Activated naive CD8-positive, alpha-beta T cell treated with anti-CD3 and anti-CD28 coated beads, Interleukin-2, amount 10 ng/mL, durations not matched to agents 7 days and 5 days (primary cell): ENCODE measurements at regions not wholly inside any gene's neighbourhood (a gene's known extent, or its start where the extent isn't known, plus 50 kb on each side); places are given as distances from the start of the nearest gene placed in this dataset.

Source experiments
- ATAC-seq: fragments of 150-1000 bp; cut with Tn5 transposase; one replicate; pipeline ENCODE4 v1.10.0; 2021; ENCODE audit warnings: low read depth, moderate library complexity
- POLR2A ChIA-PET: fragments of 350-600 bp; sonication (Branson Sonifier 250); formaldehyde crosslinking; loops from one replicate; lab custom pipeline; 2021; ENCODE audit warnings: antibody characterized with exemption; lab: Charles Lee
- DNase-seq: peaks from one replicate; pipeline ENCODE4 v3.0.0; 2021
- H3K27ac Mint-ChIP-seq: one replicate; pipeline ENCODE4 v1.8.0; 2022; ENCODE audit warnings: mild to moderate bottlenecking, mixed read lengths
- H3K27me3 Mint-ChIP-seq: one replicate; pipeline ENCODE4 v1.8.0; 2022; ENCODE audit warnings: mild to moderate bottlenecking, moderate library complexity, mixed read lengths
- H3K36me3 Mint-ChIP-seq: one replicate; pipeline ENCODE4 v1.8.0; 2021; ENCODE audit warnings: mild to moderate bottlenecking, mixed read lengths
- H3K4me1 Mint-ChIP-seq: one replicate; pipeline ENCODE4 v1.8.0; 2021; ENCODE audit warnings: mixed read lengths
- H3K4me3 Mint-ChIP-seq: one replicate; pipeline ENCODE4 v1.8.0; 2022; ENCODE audit warnings: mild to moderate bottlenecking, moderate library complexity, mixed read lengths
- H3K9me3 Mint-ChIP-seq: one replicate; pipeline ENCODE4 v1.8.0; 2021; ENCODE audit warnings: mixed read lengths

DNA sequence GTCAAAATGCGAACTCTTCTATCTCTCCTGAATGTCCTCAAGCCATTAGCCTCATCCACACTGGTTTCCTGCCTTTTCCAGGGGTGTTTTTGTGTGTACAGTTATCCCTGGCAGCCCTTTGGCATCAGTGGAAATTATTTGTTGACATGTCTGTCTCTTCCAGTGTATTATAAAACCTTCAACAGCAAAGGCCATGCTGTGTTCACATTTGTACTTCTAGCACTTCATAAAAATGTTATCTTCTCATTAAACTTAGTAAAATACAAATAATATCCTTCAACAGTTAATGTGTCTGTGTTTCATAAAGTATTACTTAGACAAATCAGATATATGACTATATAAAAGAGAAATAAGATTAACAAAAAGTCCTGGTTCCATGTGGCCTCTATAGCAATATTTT is 359.5 kb upstream of the ARGLU1 start:
- Mint-ChIP-seq H3K4me3 (no peak overlapping the region), H3K27ac (no peak overlapping the region), H3K36me3 (no peaks in the 10 kb centered on the region), H3K9me3 (no peaks in the 10 kb centered on the region), H3K4me1 (no peaks in the 10 kb centered on the region), H3K27me3 (no peaks in the 10 kb centered on the region)
- POLR2A ChIA-PET, result no interaction called here
- ATAC-seq (no peak), DNase-seq (no peak)

DNA sequence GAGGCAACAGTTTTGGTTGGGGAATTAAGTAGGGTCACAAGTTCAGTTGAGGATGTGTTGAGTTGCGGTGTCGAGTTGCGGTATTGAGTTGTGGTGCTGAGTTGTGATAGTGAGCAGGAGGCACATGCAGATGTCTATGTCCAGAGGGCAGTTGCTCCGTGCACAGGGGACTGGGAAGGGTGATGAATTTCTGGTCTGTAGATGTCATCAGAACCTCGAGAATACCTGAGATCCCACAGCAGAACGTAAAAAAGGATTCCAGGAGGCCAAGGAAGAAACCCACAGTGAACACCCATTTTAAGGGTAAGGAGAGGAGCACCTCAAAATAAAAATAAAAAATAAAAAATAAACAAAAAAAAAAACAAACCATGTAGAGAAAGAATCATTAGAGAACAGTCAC is 354.4 kb upstream of the ARGLU1 start:
- ATAC-seq, result no peak
- POLR2A ChIA-PET, result no interaction called here
- no peak overlapping the region for H3K27ac Mint-ChIP-seq
- no peaks in the 10 kb centered on the region for H3K9me3 Mint-ChIP-seq
- no peak for DNase-seq
- H3K4me1 Mint-ChIP-seq, result peaks cover 4% of the 10 kb centered on the region
- peaks cover 15% of the 10 kb centered on the region for H3K27me3 Mint-ChIP-seq
- no peaks in the 10 kb centered on the region for H3K36me3 Mint-ChIP-seq
- H3K4me3 Mint-ChIP-seq, result no peak overlapping the region

DNA sequence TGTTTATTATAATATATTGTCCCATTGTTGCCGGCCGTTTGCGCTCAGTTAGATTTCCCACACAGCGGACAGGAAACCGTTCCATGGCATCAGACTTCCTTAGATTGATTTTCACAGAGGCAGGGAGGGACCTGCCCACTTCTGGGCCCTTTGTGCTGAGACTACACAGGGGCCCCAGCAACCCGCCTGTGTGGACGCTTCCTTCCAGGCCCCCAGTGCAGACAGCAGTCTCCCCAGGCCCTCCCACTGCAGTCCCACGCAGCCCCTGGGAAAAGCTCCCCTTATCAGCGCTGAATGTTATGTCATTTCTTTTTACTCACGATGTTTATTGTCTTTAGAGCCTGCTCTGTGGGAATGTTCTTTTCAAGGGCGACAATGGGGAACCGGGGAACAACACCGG is 351.7 kb upstream of the ARGLU1 start:
- Mint-ChIP-seq H3K36me3 (no peaks in the 10 kb centered on the region), H3K9me3 (no peaks in the 10 kb centered on the region), H3K4me1 (peaks cover 4% of the 10 kb centered on the region), H3K27ac (no peak overlapping the region), H3K27me3 (peaks cover 23% of the 10 kb centered on the region), H3K4me3 (no peak overlapping the region)
- POLR2A ChIA-PET, result no interaction called here
- ATAC-seq, result no peak
- DNase-seq, result no peak

DNA sequence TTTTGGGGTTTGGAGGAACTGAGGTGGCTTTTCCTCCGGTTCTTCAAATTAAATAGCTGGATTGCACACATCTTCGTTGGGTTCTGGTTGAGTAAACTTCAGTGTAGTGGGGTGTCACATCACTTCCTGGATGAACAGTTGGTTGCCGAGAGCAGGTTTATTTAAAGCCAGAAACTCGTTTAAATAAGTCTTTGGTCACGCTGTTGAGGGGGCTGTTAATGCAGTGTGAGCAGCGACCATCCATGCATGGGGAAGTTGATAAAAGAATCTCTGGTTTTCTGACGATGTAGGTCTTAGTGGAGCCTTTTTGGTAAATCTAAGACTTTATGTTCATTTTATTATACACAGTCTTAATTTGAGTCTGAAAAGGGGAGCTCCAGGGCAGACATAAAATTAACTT is 351.2 kb upstream of the ARGLU1 start:
- Mint-ChIP-seq H3K9me3 (no peaks in the 10 kb centered on the region), H3K27ac (no peak overlapping the region), H3K36me3 (no peaks in the 10 kb centered on the region), H3K4me1 (peaks cover 4% of the 10 kb centered on the region), H3K27me3 (peaks cover 25% of the 10 kb centered on the region), H3K4me3 (no peak overlapping the region)
- ATAC-seq, result no peak
- no peak for DNase-seq
- POLR2A ChIA-PET, result no interaction called here

DNA sequence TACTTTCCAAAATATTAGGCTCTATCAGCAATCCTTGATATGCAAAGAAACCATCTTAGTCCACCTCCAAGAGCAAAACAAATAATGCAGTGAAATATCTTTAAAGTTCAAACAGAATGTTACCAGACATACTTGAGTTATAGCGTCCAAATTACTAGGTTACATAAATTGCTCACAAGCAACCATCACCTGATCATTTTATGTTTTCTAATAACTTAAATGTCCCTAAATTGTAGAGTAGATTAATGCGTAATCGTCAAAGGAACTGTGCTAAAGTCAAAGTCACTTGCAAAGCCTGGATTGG is 350.6 kb upstream of the ARGLU1 start:
- no peak for ATAC-seq
- Mint-ChIP-seq H3K9me3 (no peaks in the 10 kb centered on the region), H3K36me3 (no peaks in the 10 kb centered on the region), H3K27ac (no peak overlapping the region), H3K4me1 (peaks cover 4% of the 10 kb centered on the region), H3K4me3 (peak overlapping the region; percentile 79), H3K27me3 (peaks cover 25% of the 10 kb centered on the region)
- POLR2A ChIA-PET, result no interaction called here
- DNase-seq, result no peak

DNA sequence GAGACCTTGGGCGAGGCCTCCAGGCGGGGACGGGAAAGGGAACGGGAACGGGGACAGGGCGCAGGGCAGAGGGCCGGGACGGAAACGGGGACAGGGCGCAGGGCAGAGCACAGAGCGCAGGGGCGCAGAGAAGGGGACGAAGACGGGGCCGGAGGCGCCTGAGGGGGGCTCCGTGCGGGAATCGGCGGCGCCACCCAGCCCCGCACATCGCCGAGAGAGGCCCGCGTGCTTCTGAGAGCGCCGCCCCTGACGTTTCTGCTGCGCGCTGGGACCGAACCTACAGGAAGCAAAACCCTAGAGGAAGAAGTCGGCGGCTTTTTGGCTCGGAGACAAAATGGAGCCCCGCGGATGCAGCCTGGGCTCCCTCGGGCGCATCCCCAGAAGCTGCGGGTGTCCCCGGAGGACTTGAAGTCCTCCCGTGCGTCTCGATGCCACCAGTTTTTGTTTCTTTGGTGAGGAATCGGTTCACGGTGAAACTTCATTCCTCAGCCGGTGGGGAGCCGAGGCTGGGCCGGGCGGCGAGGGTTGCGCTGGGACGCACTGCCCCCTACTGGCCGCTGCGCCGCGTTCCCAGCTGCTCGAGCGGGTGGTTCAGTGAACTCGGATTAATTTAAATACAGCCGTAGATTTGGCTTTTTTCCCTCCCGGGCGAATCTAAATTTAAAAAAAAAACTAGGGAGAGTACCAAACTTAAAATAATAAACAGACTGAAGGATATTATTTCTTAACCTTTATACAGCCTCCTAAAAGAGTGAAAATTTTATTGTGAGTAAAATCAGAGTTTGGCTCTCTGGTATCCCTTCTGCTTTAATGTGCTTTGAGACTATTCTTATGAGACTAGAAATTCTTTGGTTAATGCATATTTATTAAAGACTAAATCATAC is 350.0 kb upstream of the ARGLU1 start:
- H3K4me3 Mint-ChIP-seq, result peak overlapping the region; percentile 79
- POLR2A ChIA-PET, result no interaction called here
- no peaks in the 10 kb centered on the region for H3K9me3 Mint-ChIP-seq
- ATAC-seq (peak; percentile 92), DNase-seq (peak; percentile 85)
- H3K4me1 Mint-ChIP-seq, result peaks cover 4% of the 10 kb centered on the region
- no peaks in the 10 kb centered on the region for H3K36me3 Mint-ChIP-seq
- peaks cover 25% of the 10 kb centered on the region for H3K27me3 Mint-ChIP-seq
- no peak overlapping the region for H3K27ac Mint-ChIP-seq

DNA sequence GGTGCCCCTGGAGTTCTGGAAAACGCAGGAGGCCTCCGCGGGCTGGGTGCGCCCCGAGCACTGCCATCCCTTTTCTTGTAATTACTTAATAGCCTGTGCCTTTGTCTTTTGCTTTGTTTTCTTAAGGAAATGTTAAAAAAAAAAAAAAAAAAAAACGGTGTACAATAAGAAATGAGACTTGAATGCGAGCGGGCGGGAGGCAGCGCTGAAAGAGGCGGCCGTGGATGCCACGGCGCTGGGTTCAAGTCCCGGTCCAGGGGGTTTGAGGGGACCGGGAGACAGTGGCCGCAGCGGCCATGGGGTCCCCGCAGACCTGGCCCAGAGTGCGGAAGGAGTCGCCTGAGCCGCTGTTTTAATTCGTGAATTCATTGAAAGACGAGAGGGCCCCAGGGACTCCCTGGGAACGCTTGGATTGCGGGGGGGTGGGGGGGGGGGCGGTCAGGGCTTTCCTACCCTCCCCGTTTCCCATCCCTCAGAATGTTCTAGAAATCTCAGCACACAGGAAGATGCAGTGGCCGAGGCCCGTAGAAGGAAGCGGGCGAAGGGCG is 349.2 kb upstream of the ARGLU1 start:
- DNase-seq (no peak), ATAC-seq (no peak)
- peak overlapping the region; percentile 79 for H3K4me3 Mint-ChIP-seq
- no peaks in the 10 kb centered on the region for H3K9me3 Mint-ChIP-seq
- H3K36me3 Mint-ChIP-seq, result no peaks in the 10 kb centered on the region
- POLR2A ChIA-PET, result no interaction called here
- H3K4me1 Mint-ChIP-seq, result peaks cover 4% of the 10 kb centered on the region
- H3K27ac Mint-ChIP-seq, result no peak overlapping the region
- peaks cover 25% of the 10 kb centered on the region for H3K27me3 Mint-ChIP-seq

DNA sequence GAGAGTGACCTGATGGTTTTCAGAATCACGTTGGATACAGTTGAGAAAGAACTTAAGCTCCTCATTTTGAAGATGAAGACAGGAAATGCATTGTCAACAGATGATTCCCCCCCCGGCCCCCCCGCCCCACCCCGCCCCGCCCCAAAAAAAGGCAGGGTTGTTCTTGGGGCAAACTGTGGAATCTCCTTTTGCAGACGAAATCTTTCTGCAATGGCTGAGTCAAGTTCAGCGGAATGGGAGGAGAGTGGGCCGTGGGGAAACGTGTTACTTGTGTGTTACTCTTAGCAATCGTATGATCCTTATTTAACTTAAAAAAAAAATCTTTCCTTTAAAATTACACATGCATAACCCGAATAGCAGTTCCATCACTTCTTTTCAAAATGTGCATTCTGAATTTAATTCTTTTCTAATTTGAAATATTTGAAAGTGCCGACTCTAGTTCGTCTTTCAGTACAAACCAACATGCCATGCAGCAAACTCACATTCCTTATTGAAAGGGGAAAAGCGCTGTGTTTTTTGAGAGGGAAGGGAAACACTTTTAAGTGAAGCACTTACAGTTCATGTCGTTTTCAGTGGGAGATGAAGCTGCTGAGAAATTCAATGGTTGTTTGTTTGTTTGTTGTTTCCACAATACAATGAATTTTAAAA is 348.5 kb upstream of the ARGLU1 start:
- peaks cover 3% of the 10 kb centered on the region for H3K9me3 Mint-ChIP-seq
- no peaks in the 10 kb centered on the region for H3K36me3 Mint-ChIP-seq
- H3K4me1 Mint-ChIP-seq, result peaks cover 4% of the 10 kb centered on the region
- ATAC-seq, result no peak
- no peak overlapping the region for H3K27ac Mint-ChIP-seq
- POLR2A ChIA-PET, result no interaction called here
- peaks cover 25% of the 10 kb centered on the region for H3K27me3 Mint-ChIP-seq
- H3K4me3 Mint-ChIP-seq, result no peak overlapping the region
- no peak for DNase-seq

DNA sequence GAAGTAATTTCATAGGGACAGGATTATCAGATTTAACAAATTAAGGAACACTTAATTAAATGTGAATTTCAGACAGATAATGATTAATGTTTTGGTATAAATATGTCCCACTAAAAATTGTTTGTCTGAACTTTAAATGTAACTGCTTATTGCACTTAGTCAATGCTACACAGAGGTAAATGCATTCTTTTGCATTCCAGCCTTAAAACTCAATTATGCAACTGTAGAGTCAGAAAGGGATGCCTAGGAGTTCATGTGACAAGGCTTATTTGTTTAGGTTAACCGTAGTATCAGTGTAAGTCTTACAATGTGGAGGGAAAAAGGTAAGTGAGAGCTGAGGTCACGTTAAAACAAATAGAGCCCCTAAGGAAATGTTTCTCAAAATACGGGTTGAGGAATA is 347.2 kb upstream of the ARGLU1 start:
- no peak for ATAC-seq
- Mint-ChIP-seq H3K9me3 (peaks cover 3% of the 10 kb centered on the region), H3K4me1 (peaks cover 4% of the 10 kb centered on the region), H3K27ac (no peak overlapping the region), H3K27me3 (peaks cover 24% of the 10 kb centered on the region), H3K4me3 (no peak overlapping the region), H3K36me3 (no peaks in the 10 kb centered on the region)
- POLR2A ChIA-PET, result no interaction called here
- no peak for DNase-seq

DNA sequence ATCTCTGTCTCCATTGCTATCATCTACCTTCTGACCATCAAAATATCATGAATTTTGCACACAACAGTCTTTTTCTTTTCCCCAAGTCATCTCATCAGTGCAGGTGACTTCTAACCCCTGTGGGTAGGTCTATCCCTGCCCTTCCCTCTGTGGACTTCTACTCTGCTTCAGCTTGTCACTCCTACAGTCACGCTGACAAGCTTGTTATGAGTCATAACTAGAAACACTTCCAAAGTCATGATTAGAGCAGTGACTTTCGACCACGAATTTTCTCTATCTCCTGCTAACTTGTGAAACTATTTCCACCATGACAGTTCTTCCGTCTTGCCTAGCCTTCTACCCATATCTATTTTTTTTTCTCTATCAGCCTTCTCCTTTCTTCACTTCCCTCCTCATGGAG is 343.7 kb upstream of the ARGLU1 start:
- H3K4me3 Mint-ChIP-seq, result no peak overlapping the region
- no peak overlapping the region for H3K27ac Mint-ChIP-seq
- no peaks in the 10 kb centered on the region for H3K36me3 Mint-ChIP-seq
- peaks cover 10% of the 10 kb centered on the region for H3K27me3 Mint-ChIP-seq
- POLR2A ChIA-PET, result no interaction called here
- H3K4me1 Mint-ChIP-seq, result no peaks in the 10 kb centered on the region
- ATAC-seq, result no peak
- no peak for DNase-seq
- H3K9me3 Mint-ChIP-seq, result peaks cover 3% of the 10 kb centered on the region

DNA sequence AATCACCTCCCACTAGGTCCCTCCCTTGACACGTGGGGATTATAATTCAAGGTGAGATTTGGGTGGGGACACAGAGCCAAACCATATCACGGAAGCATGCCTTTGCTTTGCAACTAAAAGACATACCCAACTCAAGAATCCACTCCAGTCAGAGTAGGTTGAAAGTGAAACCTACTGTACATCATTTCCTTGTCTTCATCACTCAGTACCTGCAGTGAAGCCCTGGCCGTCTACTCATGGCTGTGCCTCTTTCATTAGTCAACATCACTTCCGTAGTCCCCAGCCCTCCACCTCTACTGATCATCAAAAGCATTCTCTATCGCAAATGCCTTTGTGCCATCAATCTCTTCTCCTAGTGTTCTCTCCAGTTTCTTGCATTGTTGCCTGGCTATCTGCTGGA is 343.1 kb upstream of the ARGLU1 start:
- H3K4me1 Mint-ChIP-seq, result no peaks in the 10 kb centered on the region
- peaks cover 8% of the 10 kb centered on the region for H3K27me3 Mint-ChIP-seq
- H3K4me3 Mint-ChIP-seq, result no peak overlapping the region
- POLR2A ChIA-PET, result no interaction called here
- ATAC-seq (no peak), DNase-seq (no peak)
- no peaks in the 10 kb centered on the region for H3K36me3 Mint-ChIP-seq
- H3K9me3 Mint-ChIP-seq, result peaks cover 3% of the 10 kb centered on the region
- no peak overlapping the region for H3K27ac Mint-ChIP-seq

DNA sequence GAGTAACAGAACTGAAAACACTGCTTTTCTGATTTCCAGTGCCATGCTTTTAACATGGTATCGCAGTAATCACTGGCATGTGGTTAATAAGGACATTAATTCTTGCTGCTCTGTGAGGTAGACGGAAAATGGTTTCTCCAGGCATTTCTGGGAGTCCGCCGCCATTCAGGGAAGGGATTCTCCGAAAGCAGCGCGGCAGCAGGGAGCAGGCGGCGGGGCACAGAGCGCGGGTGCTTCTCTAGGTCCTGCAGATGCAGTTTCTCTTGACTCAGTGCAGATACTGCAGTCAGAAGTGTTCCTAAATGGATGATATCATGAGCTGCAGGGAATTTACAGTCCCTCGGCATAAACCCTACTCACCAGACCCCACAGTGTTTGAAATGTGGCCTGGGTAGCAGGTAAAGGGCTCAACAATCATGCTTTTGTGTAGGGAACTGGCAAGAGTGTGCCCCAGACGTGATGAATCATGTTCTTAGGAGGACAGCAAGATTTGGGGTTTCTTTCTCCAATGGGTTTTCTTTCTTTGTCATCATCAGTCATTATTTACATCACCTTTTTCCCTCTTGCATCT is 338.6 kb upstream of the ARGLU1 start:
- Mint-ChIP-seq H3K36me3 (no peaks in the 10 kb centered on the region), H3K27me3 (no peaks in the 10 kb centered on the region), H3K4me1 (no peaks in the 10 kb centered on the region), H3K4me3 (no peak overlapping the region), H3K9me3 (peaks cover under 1% of the 10 kb centered on the region), H3K27ac (no peak overlapping the region)
- DNase-seq (no peak), ATAC-seq (no peak)
- POLR2A ChIA-PET, result no interaction called here

DNA sequence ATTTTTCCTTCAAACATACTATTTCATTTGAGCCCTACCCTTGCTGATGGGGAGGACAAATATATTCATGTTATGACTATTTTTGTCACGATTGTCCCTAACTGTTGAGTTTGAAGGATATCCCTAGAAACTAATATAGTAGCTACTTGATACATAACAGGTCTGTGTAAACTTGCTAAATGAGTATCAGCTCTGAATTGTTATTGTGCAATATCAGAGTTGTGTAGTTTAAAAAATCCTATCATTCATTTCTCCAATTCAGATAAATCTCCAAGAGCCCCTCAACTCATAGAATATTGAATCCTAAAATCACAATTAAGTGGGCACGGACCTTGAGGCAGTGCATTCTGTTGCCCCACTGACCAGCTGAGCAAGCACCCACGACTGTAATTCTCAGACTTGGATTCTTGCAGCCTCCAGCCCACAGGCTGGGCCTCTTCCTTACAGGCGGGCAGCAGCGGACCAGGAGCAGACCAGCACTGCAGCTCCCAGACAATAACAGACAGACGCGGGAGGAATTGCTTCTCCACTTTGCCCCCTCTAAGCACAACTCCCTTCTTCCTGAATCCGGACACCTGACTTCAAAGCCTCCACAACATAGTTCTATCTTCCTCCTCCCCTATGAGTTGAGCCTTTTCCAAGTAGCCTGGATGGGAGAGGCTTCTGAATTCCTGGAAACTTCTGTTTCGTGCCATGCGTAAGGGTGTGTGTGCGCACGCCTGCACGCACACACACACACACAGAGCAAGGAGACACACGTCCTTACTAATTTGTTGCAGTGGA is 337.6 kb upstream of the ARGLU1 start:
- no peaks in the 10 kb centered on the region for H3K4me1 Mint-ChIP-seq
- no peak for ATAC-seq
- no peaks in the 10 kb centered on the region for H3K36me3 Mint-ChIP-seq
- POLR2A ChIA-PET, result no interaction called here
- H3K4me3 Mint-ChIP-seq, result no peak overlapping the region
- no peaks in the 10 kb centered on the region for H3K27me3 Mint-ChIP-seq
- H3K9me3 Mint-ChIP-seq, result no peaks in the 10 kb centered on the region
- no peak overlapping the region for H3K27ac Mint-ChIP-seq
- no peak for DNase-seq
